GM23338 (cell line): ENCODE measurements at regions not wholly inside any gene's neighbourhood (a gene's known extent, or its start where the extent isn't known, plus 50 kb on each side); places are given as distances from the start of the nearest gene placed in this dataset.

Source experiments
- ATAC-seq: fragments of 200-7000 bp; cut with Tn5 transposase; 3 replicates; pipeline ENCODE4 v1.9.1; 2020
- DNase-seq: peaks from one replicate; pipeline ENCODE4 v3.0.0-alpha.2; 2015; ENCODE audit warnings: low spot score
- H2AFZ ChIP-seq: fragments of 200-600 bp; sonication (generic); 2 replicates; pipeline ENCODE4 v1.8.0; 2016; ENCODE audit warnings: antibody characterized with exemption, mild to moderate bottlenecking, moderate library complexity
- H3F3A ChIP-seq: fragments of 200-600 bp; sonication (generic); replicated peaks from 2 replicates; pipeline ENCODE4 v1.8.0; 2017; ENCODE audit warnings: antibody characterized with exemption, mixed run types, low read depth
- H3K27ac ChIP-seq: fragments of 200-600 bp; sonication (generic); 2 replicates; pipeline ENCODE4 v1.6.1; 2016; ENCODE audit warnings: low read depth
- H3K27me3 ChIP-seq: fragments of 200-600 bp; sonication (generic); 2 replicates; pipeline ENCODE4 v1.8.0; 2016; ENCODE audit warnings: mild to moderate bottlenecking, mixed run types, moderate library complexity; ENCODE audit not compliant: insufficient read depth
- H3K36me3 ChIP-seq: fragments of 200-600 bp; sonication (generic); 2 replicates; pipeline ENCODE4 v1.8.0; 2016; ENCODE audit warnings: mild to moderate bottlenecking; ENCODE audit not compliant: insufficient read depth
- H3K4me1 ChIP-seq: fragments of 200-600 bp; sonication (generic); 2 replicates; pipeline ENCODE4 v1.8.0; 2016; ENCODE audit warnings: mild to moderate bottlenecking, moderate library complexity; ENCODE audit not compliant: insufficient read depth
- H3K4me2 ChIP-seq: fragments of 200-600 bp; sonication (generic); 2 replicates; pipeline ENCODE4 v1.7.1; 2017; ENCODE audit warnings: mixed run types
- H3K4me3 ChIP-seq: fragments of 200-600 bp; sonication (generic); 2 replicates; pipeline ENCODE4 v1.6.1; 2016; ENCODE audit warnings: mixed run types
- H3K79me2 ChIP-seq: fragments of 200-600 bp; sonication (generic); replicated peaks from 2 replicates; pipeline ENCODE4 v1.8.0; 2017; ENCODE audit warnings: mild to moderate bottlenecking; ENCODE audit not compliant: insufficient read depth
- H3K9me2 ChIP-seq: fragments of 200-600 bp; sonication (generic); 2 replicates; pipeline ENCODE4 v1.8.0; 2017; ENCODE audit not compliant: insufficient read depth
- H4K20me1 ChIP-seq: fragments of 200-600 bp; sonication (generic); replicated peaks from 2 replicates; pipeline ENCODE4 v1.8.0; 2017; ENCODE audit warnings: mild to moderate bottlenecking; ENCODE audit not compliant: insufficient read depth
- H3K27ac Mint-ChIP-seq: 2 replicates; pipeline ENCODE4 v1.8.0; 2020; ENCODE audit warnings: inconsistent platforms, mild to moderate bottlenecking, moderate library complexity, mixed read lengths
- H3K27me3 Mint-ChIP-seq: 3 replicates; pipeline ENCODE4 v1.8.0; 2022; ENCODE audit warnings: low read depth, mild to moderate bottlenecking, moderate library complexity, mixed read lengths, inconsistent platforms; ENCODE audit not compliant: insufficient read depth, poor library complexity
- H3K36me3 Mint-ChIP-seq: 3 replicates; pipeline ENCODE4 v1.8.0; 2021; ENCODE audit warnings: low read depth, mild to moderate bottlenecking, inconsistent platforms, moderate library complexity, mixed read lengths
- H3K4me1 Mint-ChIP-seq: 3 replicates; pipeline ENCODE4 v1.8.0; 2020; ENCODE audit warnings: mild to moderate bottlenecking, inconsistent platforms, mixed read lengths
- H3K4me3 Mint-ChIP-seq: 3 replicates; pipeline ENCODE4 v1.8.0; 2021; ENCODE audit warnings: moderate library complexity, mild to moderate bottlenecking, inconsistent platforms, mixed read lengths
- H3K9me3 Mint-ChIP-seq: 3 replicates; pipeline ENCODE4 v1.8.0; 2020; ENCODE audit warnings: moderate library complexity, mild to moderate bottlenecking, inconsistent platforms, mixed read lengths
- CREB1 ChIP-seq: fragments of 250-450 bp; sonication (Bioruptor Pico); IDR thresholded peaks from 2 replicates; pipeline ENCODE4 v1.5.0; 2020; ENCODE audit warnings: low read depth, mild to moderate bottlenecking, moderate library complexity
- CTCF ChIP-seq, 2 experiments: fragments of 200-600 bp in 1 of 2; sonication (generic) in 1 of 2; conservative IDR thresholded peaks; 2 replicates each; pipeline versions ENCODE4 v1.5.1 to v1.6.1; 2016 to 2017; ENCODE audit warnings: antibody characterized with exemption in 2 of 2, low read depth in 2 of 2, mild to moderate bottlenecking in 2 of 2, moderate library complexity in 1 of 2
- ETS1 ChIP-seq: IDR thresholded peaks from 2 replicates; pipeline ENCODE4 v1.6.1; 2016; ENCODE audit warnings: antibody characterized with exemption
- EZH2 ChIP-seq: fragments of 200-600 bp; sonication (generic); IDR thresholded peaks from one replicate; pipeline ENCODE4 v1.8.0; 2017; ENCODE audit warnings: antibody characterized with exemption, mild to moderate bottlenecking, low read depth; ENCODE audit not compliant: unreplicated experiment
- EZH2phosphoT487 ChIP-seq: fragments of 200-600 bp; sonication (generic); IDR thresholded peaks from one replicate; pipeline ENCODE4 v1.8.1; 2018; ENCODE audit warnings: antibody characterized with exemption; ENCODE audit not compliant: unreplicated experiment
- JUNB ChIP-seq: IDR thresholded peaks from one replicate; pipeline ENCODE4 v1.6.1; 2016; ENCODE audit warnings: antibody characterized with exemption; ENCODE audit not compliant: unreplicated experiment
- NANOG ChIP-seq: IDR thresholded peaks from 2 replicates; pipeline ENCODE4 v1.6.1; 2016; ENCODE audit warnings: antibody characterized with exemption, borderline replicate concordance
- POLR2AphosphoS5 ChIP-seq: IDR thresholded peaks from 2 replicates; pipeline ENCODE4 v1.6.1; 2016; ENCODE audit warnings: antibody characterized with exemption, low read depth
- STAT1 ChIP-seq: IDR thresholded peaks from one replicate; pipeline ENCODE4 v1.6.1; 2016; ENCODE audit warnings: antibody characterized with exemption; ENCODE audit not compliant: unreplicated experiment
- ZNF114 ChIP-seq: fragments of 250-450 bp; sonication (Bioruptor Pico); IDR thresholded peaks from 2 replicates; pipeline ENCODE4 v1.5.0; 2020; ENCODE audit warnings: mild to moderate bottlenecking, moderate library complexity
- ZNF331 ChIP-seq: fragments of 250-450 bp; sonication (Bioruptor Pico); IDR thresholded peaks from 2 replicates; pipeline ENCODE4 v1.5.0; 2020; ENCODE audit warnings: low read depth, mild to moderate bottlenecking, moderate library complexity
- ZNF462 ChIP-seq: fragments of 250-450 bp; sonication (Bioruptor Pico); IDR thresholded peaks from 2 replicates; pipeline ENCODE4 v1.5.0; 2020; ENCODE audit warnings: mild to moderate bottlenecking, moderate library complexity
- TF ChIP-seq, protein P1 (sequence below): IDR thresholded peaks from one replicate; pipeline ENCODE4 v1.6.1; 2018; ENCODE audit warnings: antibody characterized with exemption; ENCODE audit not compliant: unreplicated experiment

- H3K9me2 ChIP-seq, result no peaks in the 10 kb centered on the region
- no peaks in the 10 kb centered on the region for H3F3A ChIP-seq
- H3K4me3 ChIP-seq, result no peak overlapping the region
- no peak overlapping the region for H3K27ac ChIP-seq
- peaks cover 10% of the 10 kb centered on the region for H3K27me3 Mint-ChIP-seq
- DNase-seq (no peak), ATAC-seq (no peak)
- H3K4me3 Mint-ChIP-seq, result no peak overlapping the region
- no peaks in the 10 kb centered on the region for H3K4me1 ChIP-seq
- peaks cover 96% of the 10 kb centered on the region for H3K9me3 Mint-ChIP-seq
- H4K20me1 ChIP-seq, result no peaks in the 10 kb centered on the region
- H3K27me3 ChIP-seq, result no peaks in the 10 kb centered on the region
- no peak overlapping the region for H3K4me2 ChIP-seq
- peaks cover 38% of the 10 kb centered on the region for H3K36me3 Mint-ChIP-seq
- no peak for TF ChIP-seq ZNF114 (CRISPR knock-in tag)
- TF ChIP-seq ZNF331 (CRISPR knock-in tag), result no peak
- no peak for TF ChIP-seq CTCF (conservative IDR thresholded peaks at IDR 0.05; ENCODE audit: low read depth in 2 of 2)
- no peak for TF ChIP-seq EZH2phosphoT487
- no peak for TF ChIP-seq NANOG
- TF ChIP-seq JUNB, result no peak
- TF ChIP-seq, protein P1, sequence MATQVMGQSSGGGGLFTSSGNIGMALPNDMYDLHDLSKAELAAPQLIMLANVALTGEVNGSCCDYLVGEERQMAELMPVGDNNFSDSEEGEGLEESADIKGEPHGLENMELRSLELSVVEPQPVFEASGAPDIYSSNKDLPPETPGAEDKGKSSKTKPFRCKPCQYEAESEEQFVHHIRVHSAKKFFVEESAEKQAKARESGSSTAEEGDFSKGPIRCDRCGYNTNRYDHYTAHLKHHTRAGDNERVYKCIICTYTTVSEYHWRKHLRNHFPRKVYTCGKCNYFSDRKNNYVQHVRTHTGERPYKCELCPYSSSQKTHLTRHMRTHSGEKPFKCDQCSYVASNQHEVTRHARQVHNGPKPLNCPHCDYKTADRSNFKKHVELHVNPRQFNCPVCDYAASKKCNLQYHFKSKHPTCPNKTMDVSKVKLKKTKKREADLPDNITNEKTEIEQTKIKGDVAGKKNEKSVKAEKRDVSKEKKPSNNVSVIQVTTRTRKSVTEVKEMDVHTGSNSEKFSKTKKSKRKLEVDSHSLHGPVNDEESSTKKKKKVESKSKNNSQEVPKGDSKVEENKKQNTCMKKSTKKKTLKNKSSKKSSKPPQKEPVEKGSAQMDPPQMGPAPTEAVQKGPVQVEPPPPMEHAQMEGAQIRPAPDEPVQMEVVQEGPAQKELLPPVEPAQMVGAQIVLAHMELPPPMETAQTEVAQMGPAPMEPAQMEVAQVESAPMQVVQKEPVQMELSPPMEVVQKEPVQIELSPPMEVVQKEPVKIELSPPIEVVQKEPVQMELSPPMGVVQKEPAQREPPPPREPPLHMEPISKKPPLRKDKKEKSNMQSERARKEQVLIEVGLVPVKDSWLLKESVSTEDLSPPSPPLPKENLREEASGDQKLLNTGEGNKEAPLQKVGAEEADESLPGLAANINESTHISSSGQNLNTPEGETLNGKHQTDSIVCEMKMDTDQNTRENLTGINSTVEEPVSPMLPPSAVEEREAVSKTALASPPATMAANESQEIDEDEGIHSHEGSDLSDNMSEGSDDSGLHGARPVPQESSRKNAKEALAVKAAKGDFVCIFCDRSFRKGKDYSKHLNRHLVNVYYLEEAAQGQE, result no peak
- no peak for TF ChIP-seq EZH2
- no peak for TF ChIP-seq POLR2AphosphoS5
- TF ChIP-seq ZNF462, result no peak
- no peak for TF ChIP-seq ETS1
- TF ChIP-seq CREB1, result no peak
- no peak for TF ChIP-seq STAT1
- H3K36me3 ChIP-seq, result no peaks in the 10 kb centered on the region
- no peaks in the 10 kb centered on the region for H3K4me1 Mint-ChIP-seq
- no peaks in the 10 kb centered on the region for H3K79me2 ChIP-seq
- no peak overlapping the region for H3K27ac Mint-ChIP-seq
- H2AFZ ChIP-seq, result no peak overlapping the region
Observed at GRCh38 chr18:78561757-78562510, 417.7 kb upstream of the SALL3 start.
